Activated CD8-positive, alpha-beta memory T cell treated with anti-CD3 and anti-CD28 coated beads, Interleukin-2, amount 10 ng/mL, durations not matched to agents 7 days and 5 days (primary cell): ENCODE measurements at regions not wholly inside any gene's neighbourhood (a gene's known extent, or its start where the extent isn't known, plus 50 kb on each side); places are given as distances from the start of the nearest gene placed in this dataset.

Experiments
- ATAC-seq: fragments of 150-1000 bp; cut with Tn5 transposase; one replicate; pipeline ENCODE4 v1.10.0; 2021; ENCODE audit warnings: moderate library complexity
- CTCF ChIA-PET: fragments of 350-600 bp; sonication (Branson Sonifier 250); formaldehyde crosslinking; loops from one replicate; lab custom pipeline; 2021; ENCODE audit warnings: antibody characterized with exemption; lab: Charles Lee
- DNase-seq: peaks from one replicate; pipeline ENCODE4 v3.0.0-alpha.2; 2020
- H3K27ac Mint-ChIP-seq: one replicate; pipeline ENCODE4 v1.8.0; 2021; ENCODE audit warnings: mild to moderate bottlenecking, mixed read lengths
- H3K27me3 Mint-ChIP-seq: one replicate; pipeline ENCODE4 v1.8.0; 2021; ENCODE audit warnings: mixed read lengths
- H3K36me3 Mint-ChIP-seq: one replicate; pipeline ENCODE4 v1.8.0; 2021; ENCODE audit warnings: mild to moderate bottlenecking, mixed read lengths
- H3K4me1 Mint-ChIP-seq: one replicate; pipeline ENCODE4 v1.8.0; 2021; ENCODE audit warnings: mixed read lengths
- H3K4me3 Mint-ChIP-seq: one replicate; pipeline ENCODE4 v1.8.0; 2021; ENCODE audit warnings: mild to moderate bottlenecking, moderate library complexity, mixed read lengths
- H3K9me3 Mint-ChIP-seq: one replicate; pipeline ENCODE4 v1.8.0; 2022; ENCODE audit warnings: low read depth, mixed read lengths

DNA sequence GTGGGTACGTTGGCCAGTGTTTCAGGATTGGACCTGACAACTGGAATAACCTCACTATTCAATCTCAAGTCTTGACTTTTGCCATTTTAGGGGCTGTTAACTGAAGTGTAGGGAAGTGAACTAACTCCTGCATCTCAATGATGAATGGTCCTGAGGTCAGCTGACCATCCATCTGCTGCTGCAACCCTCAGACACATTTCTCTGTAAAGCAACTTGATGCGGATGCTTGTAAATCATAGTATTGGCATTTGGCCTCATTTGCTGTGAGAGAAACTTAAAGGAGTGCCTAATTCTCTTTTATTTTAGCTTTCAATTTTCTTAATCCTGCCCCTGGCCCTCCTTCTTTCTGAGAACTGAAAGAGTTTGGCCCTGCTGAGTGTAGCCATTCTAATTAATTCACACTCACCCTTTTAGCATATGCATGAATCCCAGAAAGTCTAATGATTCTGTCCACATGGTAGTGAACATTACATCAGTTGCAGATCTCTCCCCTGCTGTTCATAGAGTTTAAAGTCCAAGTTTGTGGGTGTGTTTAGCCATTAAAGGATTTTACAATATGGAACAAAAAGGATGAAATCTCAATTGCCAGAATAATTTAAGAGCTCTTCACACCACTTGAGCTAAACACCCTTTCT is 1531.4 kb upstream of the SLC10A2 start:
- no peak for ATAC-seq
- Mint-ChIP-seq H3K36me3 (no peaks in the 10 kb centered on the region), H3K4me3 (no peak overlapping the region), H3K4me1 (no peaks in the 10 kb centered on the region), H3K27ac (no peak overlapping the region), H3K9me3 (peaks cover 2% of the 10 kb centered on the region), H3K27me3 (no peaks in the 10 kb centered on the region)
- DNase-seq = no peak
- CTCF ChIA-PET = no interaction called here

DNA sequence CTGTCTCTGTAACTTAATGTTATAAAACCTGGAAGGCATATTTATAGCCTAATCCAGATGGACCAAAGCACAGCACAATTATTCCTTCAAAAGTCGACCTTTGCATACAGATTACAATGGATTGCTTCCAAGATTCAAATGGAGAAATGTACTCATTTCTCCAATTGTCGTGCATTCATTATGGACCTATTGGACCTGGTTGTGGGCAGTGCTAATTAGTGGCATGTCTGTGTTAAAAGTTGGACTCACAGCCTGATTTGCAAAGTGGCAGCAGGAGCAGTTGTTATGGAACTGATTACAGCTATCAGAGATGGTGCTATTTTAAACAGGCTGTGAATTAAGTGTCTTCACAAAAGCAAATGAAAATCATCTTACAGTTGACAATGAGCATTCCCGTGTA is 1529.3 kb upstream of the SLC10A2 start:
- CTCF ChIA-PET = no interaction called here
- ATAC-seq (no peak), DNase-seq (no peak)
- H3K27me3 Mint-ChIP-seq = no peaks in the 10 kb centered on the region
- no peak overlapping the region for H3K4me3 Mint-ChIP-seq
- no peaks in the 10 kb centered on the region for H3K9me3 Mint-ChIP-seq
- no peak overlapping the region for H3K27ac Mint-ChIP-seq
- no peaks in the 10 kb centered on the region for H3K4me1 Mint-ChIP-seq
- H3K36me3 Mint-ChIP-seq = no peaks in the 10 kb centered on the region

DNA sequence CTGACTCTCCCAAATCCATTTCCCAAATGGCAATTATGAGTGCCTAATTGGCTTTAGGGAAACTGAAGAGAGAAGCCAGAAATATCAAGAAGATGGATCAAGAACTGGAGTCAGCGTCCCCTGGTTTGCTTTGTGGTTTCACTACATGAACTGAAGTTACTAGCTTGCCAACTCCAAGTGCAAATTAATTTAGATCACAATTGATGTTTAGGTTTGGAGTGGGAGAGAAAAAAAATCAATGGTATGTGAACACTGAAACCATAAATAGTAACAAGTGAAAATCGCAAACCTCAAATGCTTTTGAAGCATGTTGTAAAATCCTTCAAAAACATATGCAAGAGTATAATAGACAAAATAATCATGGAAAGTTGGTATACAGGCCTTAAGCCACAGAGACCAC is 1528.6 kb upstream of the SLC10A2 start:
- CTCF ChIA-PET = no interaction called here
- ATAC-seq (no peak), DNase-seq (no peak)
- H3K36me3 Mint-ChIP-seq = no peaks in the 10 kb centered on the region
- H3K9me3 Mint-ChIP-seq = no peaks in the 10 kb centered on the region
- H3K27ac Mint-ChIP-seq = no peak overlapping the region
- H3K27me3 Mint-ChIP-seq = no peaks in the 10 kb centered on the region
- H3K4me3 Mint-ChIP-seq = no peak overlapping the region
- no peaks in the 10 kb centered on the region for H3K4me1 Mint-ChIP-seq

DNA sequence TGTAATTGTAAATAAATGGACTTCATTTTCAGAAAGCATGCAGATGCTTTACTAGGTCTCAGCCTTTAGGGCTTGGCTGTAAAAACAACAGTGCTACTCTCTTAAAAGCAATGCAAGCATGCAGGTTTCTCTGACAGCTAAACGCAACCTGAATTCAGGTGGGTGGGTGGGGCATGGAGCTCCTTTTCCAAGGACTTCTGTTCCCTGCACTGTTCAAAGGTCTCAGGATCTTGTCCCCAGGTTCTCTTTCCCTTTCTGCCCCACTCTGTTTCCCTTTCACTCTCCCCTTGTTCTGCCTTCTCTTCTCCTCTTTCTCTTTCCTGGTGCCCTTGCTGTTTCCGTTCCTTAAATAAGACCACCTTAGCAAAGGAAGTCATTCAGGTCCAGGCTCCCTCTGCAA is 1527.5 kb upstream of the SLC10A2 start:
- Mint-ChIP-seq H3K36me3 (no peaks in the 10 kb centered on the region), H3K4me1 (no peaks in the 10 kb centered on the region), H3K4me3 (no peak overlapping the region), H3K27me3 (no peaks in the 10 kb centered on the region), H3K9me3 (no peaks in the 10 kb centered on the region), H3K27ac (no peak overlapping the region)
- ATAC-seq = no peak
- DNase-seq = no peak
- CTCF ChIA-PET = no interaction called here

DNA sequence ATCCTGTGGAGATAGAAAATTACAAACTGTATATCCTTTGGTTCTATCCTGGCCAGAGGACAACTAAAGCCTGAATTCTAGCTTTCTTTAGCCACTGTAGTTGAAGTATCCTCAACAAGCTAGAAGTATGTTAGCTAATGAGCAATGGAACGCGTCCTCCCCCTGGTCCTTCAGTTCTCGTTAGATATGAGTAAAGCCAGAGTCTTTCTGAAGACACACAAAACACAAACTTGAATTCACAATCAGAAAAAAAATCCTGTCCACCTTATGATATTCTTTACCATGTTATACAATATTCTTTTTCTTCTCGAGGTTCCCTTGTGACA is 1527.0 kb upstream of the SLC10A2 start:
- CTCF ChIA-PET = no interaction called here
- Mint-ChIP-seq H3K9me3 (no peaks in the 10 kb centered on the region), H3K36me3 (no peaks in the 10 kb centered on the region), H3K4me3 (no peak overlapping the region), H3K27me3 (no peaks in the 10 kb centered on the region), H3K27ac (no peak overlapping the region), H3K4me1 (no peaks in the 10 kb centered on the region)
- no peak for DNase-seq
- no peak for ATAC-seq

DNA sequence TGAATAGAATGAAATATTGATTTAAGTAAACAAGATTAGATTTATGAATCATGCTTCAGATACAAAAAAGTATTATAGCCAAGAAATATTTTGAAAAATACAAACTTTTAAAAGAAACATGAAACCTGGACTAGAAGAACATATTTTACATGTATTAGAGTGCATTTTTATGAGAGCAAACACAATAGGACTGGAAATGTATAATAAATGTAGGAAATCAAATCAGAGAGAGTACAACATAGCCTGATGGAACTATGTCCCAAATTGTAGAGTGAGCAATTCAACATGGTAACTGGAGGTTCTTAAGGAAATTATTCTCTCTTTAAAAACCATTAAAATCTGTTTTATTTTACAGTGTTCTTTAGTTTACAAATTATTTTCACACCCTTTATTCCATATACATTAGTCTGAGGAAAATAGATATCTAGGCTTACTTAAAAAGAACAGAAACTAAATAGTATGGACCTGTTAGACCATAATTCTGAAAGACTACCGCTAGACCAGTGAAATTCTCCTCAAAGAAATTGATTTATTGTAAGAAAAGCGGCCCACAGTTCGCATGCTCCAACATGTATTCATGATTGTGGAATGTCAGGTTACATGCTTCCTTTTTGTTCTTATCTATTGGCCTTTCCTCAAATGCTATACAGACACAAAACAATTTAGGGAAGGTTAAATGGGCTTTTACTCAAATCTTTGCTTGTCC is 1526.5 kb upstream of the SLC10A2 start:
- no peaks in the 10 kb centered on the region for H3K27me3 Mint-ChIP-seq
- no peak overlapping the region for H3K4me3 Mint-ChIP-seq
- CTCF ChIA-PET = no interaction called here
- H3K4me1 Mint-ChIP-seq = no peaks in the 10 kb centered on the region
- no peak overlapping the region for H3K27ac Mint-ChIP-seq
- H3K9me3 Mint-ChIP-seq = no peaks in the 10 kb centered on the region
- ATAC-seq (no peak), DNase-seq (no peak)
- H3K36me3 Mint-ChIP-seq = no peaks in the 10 kb centered on the region

DNA sequence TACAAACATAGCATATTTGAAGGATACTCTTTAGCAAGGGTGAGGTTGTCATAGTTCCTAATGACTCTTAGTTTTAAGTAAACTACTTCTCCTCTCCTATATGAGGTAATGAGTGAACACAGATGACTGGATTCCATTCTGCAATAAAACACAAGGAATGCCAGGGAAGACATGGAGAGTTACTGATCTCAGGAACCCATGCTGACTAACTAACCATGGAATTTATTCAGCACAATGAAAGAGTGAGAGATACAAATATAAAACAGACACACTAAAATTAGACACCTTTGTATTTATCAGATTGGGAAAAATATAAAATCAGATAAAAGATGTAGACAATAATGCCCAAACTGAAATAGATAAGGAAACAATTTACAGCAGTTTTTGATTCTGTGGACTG is 1525.9 kb upstream of the SLC10A2 start:
- DNase-seq = no peak
- no peaks in the 10 kb centered on the region for H3K9me3 Mint-ChIP-seq
- H3K36me3 Mint-ChIP-seq = no peaks in the 10 kb centered on the region
- ATAC-seq = no peak
- H3K4me1 Mint-ChIP-seq = no peaks in the 10 kb centered on the region
- no peaks in the 10 kb centered on the region for H3K27me3 Mint-ChIP-seq
- H3K4me3 Mint-ChIP-seq = no peak overlapping the region
- no peak overlapping the region for H3K27ac Mint-ChIP-seq
- CTCF ChIA-PET = no interaction called here

DNA sequence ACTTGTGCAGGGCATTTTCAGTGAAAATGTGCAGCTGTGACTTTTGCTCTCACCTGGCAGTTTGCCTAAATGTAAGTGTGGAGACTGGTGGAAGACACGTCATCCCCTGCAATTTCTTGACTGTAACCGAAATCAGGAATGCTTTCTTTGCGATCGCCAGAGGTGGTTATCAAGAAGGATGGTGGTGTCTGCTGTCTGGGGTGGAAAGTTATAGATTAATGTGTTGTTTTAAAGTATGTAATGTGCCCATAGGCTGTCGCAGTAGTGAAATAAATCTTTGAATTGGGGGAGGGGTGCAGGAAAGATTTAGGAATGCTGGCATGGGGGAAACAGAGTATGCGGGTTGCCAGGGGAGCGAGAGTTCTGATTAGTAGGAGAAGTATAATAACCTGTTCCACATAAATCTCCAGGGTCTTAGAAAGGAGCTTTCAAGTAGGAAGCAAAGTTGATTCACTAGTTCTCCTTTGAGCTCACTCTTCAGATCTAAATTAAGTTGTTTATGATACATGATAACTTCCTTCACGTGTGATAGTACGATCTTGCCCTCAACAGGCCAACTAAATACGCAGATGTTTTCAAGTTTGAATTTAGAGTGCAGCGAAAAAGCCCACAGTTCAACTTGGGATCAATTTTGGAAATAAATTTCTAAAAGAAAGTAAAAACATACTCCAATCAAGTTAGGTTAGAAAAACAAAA is 1520.0 kb upstream of the SLC10A2 start:
- ATAC-seq (no peak), DNase-seq (no peak)
- no peak overlapping the region for H3K27ac Mint-ChIP-seq
- CTCF ChIA-PET = no interaction called here
- peaks cover 2% of the 10 kb centered on the region for H3K9me3 Mint-ChIP-seq
- H3K4me3 Mint-ChIP-seq = no peak overlapping the region
- H3K36me3 Mint-ChIP-seq = no peaks in the 10 kb centered on the region
- H3K4me1 Mint-ChIP-seq = no peaks in the 10 kb centered on the region
- no peaks in the 10 kb centered on the region for H3K27me3 Mint-ChIP-seq

DNA sequence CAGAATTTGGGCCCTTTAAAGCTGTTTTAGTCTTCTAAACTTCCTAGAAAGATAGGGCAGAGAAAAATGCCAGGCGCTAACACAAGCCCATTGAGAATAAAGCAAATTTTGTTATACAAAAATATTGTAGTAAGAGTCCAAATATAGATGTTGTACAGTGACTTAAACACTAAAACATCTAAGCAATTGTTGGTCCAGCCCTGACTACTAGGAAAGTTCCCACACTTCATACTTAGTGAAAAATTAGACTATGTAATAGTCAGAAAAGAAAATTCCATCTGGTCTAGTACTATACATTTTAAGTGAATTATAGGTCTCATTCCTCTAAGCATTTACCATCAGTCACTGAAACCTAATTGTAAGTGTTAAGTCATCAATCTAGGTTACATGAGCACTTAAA is 1518.3 kb upstream of the SLC10A2 start:
- no peaks in the 10 kb centered on the region for H3K27me3 Mint-ChIP-seq
- H3K4me1 Mint-ChIP-seq = no peaks in the 10 kb centered on the region
- no peak overlapping the region for H3K27ac Mint-ChIP-seq
- H3K36me3 Mint-ChIP-seq = no peaks in the 10 kb centered on the region
- CTCF ChIA-PET = no interaction called here
- H3K9me3 Mint-ChIP-seq = peaks cover 2% of the 10 kb centered on the region
- H3K4me3 Mint-ChIP-seq = no peak overlapping the region
- no peak for DNase-seq
- no peak for ATAC-seq

DNA sequence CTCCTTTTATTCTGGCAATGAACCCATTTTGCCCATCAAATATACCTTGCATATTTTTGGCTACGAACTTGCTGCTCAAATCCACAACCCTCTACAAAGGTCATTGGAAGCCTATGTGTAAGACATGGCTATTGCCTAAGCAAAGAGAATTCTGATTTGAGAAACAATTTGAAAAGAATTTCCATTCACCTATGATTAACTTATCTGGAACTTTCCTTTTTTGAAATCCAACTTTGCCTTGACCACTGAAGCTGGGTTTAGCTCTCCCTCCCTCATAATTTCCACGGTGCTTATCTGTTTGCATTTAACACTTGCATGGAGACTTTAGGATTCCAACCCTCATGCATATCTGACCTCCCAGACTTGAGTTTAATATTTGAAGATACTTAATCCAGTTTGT is 1514.7 kb upstream of the SLC10A2 start:
- Mint-ChIP-seq H3K4me1 (no peaks in the 10 kb centered on the region), H3K4me3 (no peak overlapping the region), H3K9me3 (peaks cover 5% of the 10 kb centered on the region), H3K27me3 (no peaks in the 10 kb centered on the region), H3K27ac (no peak overlapping the region), H3K36me3 (no peaks in the 10 kb centered on the region)
- CTCF ChIA-PET = no interaction called here
- ATAC-seq = no peak
- DNase-seq = no peak

DNA sequence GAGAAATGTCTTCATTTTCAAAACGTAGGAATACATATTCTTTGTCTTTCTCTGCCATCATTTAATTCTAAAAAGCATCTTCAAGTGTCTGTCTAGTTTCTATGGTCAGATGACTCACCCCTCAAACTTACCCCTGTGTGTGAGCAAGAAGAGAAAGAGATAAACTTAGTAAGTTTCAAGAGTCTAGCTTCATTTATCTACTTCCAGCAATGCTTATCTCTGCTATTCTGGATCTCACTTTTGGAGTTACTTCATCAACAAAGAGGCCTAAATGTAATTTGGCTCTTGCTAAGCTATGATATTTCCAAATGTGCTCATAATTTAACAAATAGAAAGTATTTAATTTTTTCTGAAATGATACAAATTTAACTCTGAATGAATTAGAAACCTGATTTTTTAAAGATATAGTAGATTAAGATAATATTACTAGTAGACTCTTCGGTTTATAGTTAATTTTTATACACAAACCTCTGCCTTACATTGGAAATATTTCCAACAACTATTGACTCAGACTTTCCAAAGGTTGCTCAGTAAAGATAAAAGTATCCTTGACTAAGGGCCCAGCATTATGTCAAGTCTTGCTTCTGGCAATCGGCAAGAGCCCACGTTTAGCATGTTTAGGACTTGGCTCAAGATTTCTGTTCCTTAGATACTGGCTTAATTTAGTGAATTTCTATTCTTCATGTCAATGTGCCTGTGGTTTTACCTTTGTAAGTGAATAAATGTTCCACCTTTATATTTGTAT is 1511.0 kb upstream of the SLC10A2 start:
- Mint-ChIP-seq H3K4me1 (no peaks in the 10 kb centered on the region), H3K27ac (no peak overlapping the region), H3K36me3 (no peaks in the 10 kb centered on the region), H3K4me3 (no peak overlapping the region), H3K9me3 (peaks cover 6% of the 10 kb centered on the region), H3K27me3 (no peaks in the 10 kb centered on the region)
- no peak for DNase-seq
- CTCF ChIA-PET = no interaction called here
- no peak for ATAC-seq

DNA sequence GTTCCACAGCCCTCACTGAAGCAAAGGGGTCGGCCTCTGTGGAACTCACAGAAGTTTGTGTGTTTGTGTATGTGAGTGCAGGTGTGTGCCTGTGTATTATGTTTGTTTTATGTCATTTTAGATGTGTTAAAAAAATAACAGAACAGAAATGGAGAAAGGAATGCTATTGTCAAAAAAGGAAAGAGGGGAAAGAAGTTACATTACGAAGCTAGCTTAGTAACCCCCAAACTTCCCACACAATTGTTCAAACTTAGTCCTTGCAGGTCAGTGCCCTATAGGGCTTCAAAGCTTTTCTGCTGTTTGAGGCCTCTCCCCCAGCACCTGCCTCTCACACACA is 1505.6 kb upstream of the SLC10A2 start:
- H3K4me1 Mint-ChIP-seq = no peaks in the 10 kb centered on the region
- ATAC-seq (no peak), DNase-seq (no peak)
- no peaks in the 10 kb centered on the region for H3K27me3 Mint-ChIP-seq
- H3K9me3 Mint-ChIP-seq = peaks cover 4% of the 10 kb centered on the region
- H3K4me3 Mint-ChIP-seq = no peak overlapping the region
- H3K36me3 Mint-ChIP-seq = no peaks in the 10 kb centered on the region
- CTCF ChIA-PET = no interaction called here
- no peak overlapping the region for H3K27ac Mint-ChIP-seq

DNA sequence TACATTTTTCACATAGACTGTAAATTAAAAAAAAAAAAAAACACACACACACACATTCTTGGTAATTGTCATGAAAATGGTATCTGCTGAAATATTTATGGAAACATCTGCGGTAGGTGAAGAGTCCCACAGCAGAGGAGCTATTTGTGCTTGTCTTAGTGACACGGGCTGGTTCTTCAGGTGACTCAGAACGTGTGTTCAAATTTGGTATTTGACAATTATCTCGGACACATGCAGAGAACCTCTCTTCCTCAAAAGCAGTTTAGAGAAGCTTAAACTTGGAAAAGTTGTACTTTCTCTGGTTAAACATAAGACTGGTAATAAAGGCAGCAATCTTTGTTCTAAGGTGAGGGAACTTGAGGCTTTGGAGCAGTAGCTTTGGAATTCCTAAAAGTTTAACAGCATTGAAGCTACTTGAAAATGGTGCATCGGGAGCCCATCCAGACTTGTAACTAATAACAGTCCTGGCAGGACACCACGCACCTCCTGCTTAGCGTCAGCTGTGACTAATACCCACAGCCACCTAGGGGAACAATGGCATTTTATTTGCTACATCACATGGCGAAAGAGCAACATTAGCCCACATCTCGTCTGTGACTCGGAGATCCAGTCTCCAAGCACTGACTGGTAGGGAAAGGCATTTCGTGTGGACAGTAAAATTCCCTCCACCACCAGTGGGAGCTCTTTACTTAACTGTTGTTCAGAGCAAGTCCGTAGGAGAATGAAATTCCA is 1505.1 kb upstream of the SLC10A2 start:
- no peak for ATAC-seq
- Mint-ChIP-seq H3K4me3 (no peak overlapping the region), H3K27ac (no peak overlapping the region), H3K9me3 (peaks cover 4% of the 10 kb centered on the region), H3K4me1 (no peaks in the 10 kb centered on the region), H3K36me3 (no peaks in the 10 kb centered on the region), H3K27me3 (no peaks in the 10 kb centered on the region)
- DNase-seq = no peak
- CTCF ChIA-PET = no interaction called here
